Osteoblast (primary cell): ENCODE measurements at regions not wholly inside any gene's neighbourhood (a gene's known extent, or its start where the extent isn't known, plus 50 kb on each side); places are given as distances from the start of the nearest gene placed in this dataset.

Experiments used
- DNase-seq: peaks from one replicate; pipeline ENCODE4 v3.0.0; 2011; ENCODE audit warnings: low spot score, mixed read lengths; ENCODE audit not compliant: insufficient read length; ENCODE audit errors: missing footprints
- H2AFZ ChIP-seq: 2 replicates; pipeline ENCODE4 v1.6.0; 2011; ENCODE audit warnings: mild to moderate bottlenecking, low read length
- H3K27ac ChIP-seq: 2 replicates; pipeline ENCODE4 v1.5.1; 2011; ENCODE audit warnings: mild to moderate bottlenecking, low read depth, low read length, moderate library complexity
- H3K27me3 ChIP-seq: 2 replicates; pipeline ENCODE4 v1.6.0; 2012; ENCODE audit warnings: mild to moderate bottlenecking, control low read depth, inconsistent platforms, low read length, moderate library complexity; ENCODE audit not compliant: insufficient read depth
- H3K36me3 ChIP-seq: 2 replicates; pipeline ENCODE4 v1.5.1; 2011; ENCODE audit warnings: mild to moderate bottlenecking, low read length, control low read depth, moderate library complexity; ENCODE audit not compliant: insufficient read depth
- H3K4me1 ChIP-seq: 2 replicates; pipeline ENCODE4 v1.5.1; 2011; ENCODE audit warnings: mild to moderate bottlenecking, low read length, control low read depth, moderate library complexity; ENCODE audit not compliant: insufficient read depth
- H3K4me2 ChIP-seq: 2 replicates; pipeline ENCODE4 v1.6.0; 2011; ENCODE audit warnings: mild to moderate bottlenecking, low read length; ENCODE audit not compliant: insufficient read depth
- H3K4me3 ChIP-seq: fragments of 200-600 bp; sonication (generic); 3 replicates; pipeline ENCODE4 v1.5.1; 2012; ENCODE audit warnings: mild to moderate bottlenecking, low read length, inconsistent platforms; ENCODE audit not compliant: insufficient read depth
- H3K79me2 ChIP-seq: 2 replicates; pipeline ENCODE4 v1.6.0; 2012; ENCODE audit warnings: mild to moderate bottlenecking, low read length, control low read depth, inconsistent platforms; ENCODE audit not compliant: insufficient read depth
- H3K9me3 ChIP-seq: 2 replicates; pipeline ENCODE4 v1.5.1; 2011; ENCODE audit warnings: low read depth, low read length, control low read depth
- H4K20me1 ChIP-seq: 2 replicates; pipeline ENCODE4 v1.6.0; 2012; ENCODE audit warnings: mild to moderate bottlenecking, low read length, control low read depth; ENCODE audit not compliant: insufficient read depth
- CTCF ChIP-seq: IDR thresholded peaks from 2 replicates; pipeline ENCODE4 v1.5.1; 2011; ENCODE audit warnings: mild to moderate bottlenecking, low read depth, low read length, moderate library complexity; ENCODE audit errors: extremely low read depth

GRCh38 chr14:83287300-83287699 is 1753.6 kb upstream of the SEL1L start:
- peaks cover 2% of the 10 kb centered on the region for H3K9me3 ChIP-seq
- no peak overlapping the region for H3K4me2 ChIP-seq
- H3K27ac ChIP-seq = no peak overlapping the region
- no peak for DNase-seq
- H3K79me2 ChIP-seq = no peaks in the 10 kb centered on the region
- H3K4me3 ChIP-seq = no peak overlapping the region
- no peaks in the 10 kb centered on the region for H4K20me1 ChIP-seq
- H3K36me3 ChIP-seq = no peaks in the 10 kb centered on the region
- H3K4me1 ChIP-seq = no peaks in the 10 kb centered on the region
- no peak for TF ChIP-seq CTCF
- no peak overlapping the region for H2AFZ ChIP-seq
- no peaks in the 10 kb centered on the region for H3K27me3 ChIP-seq

GRCh38 chr14:83289390-83289789 is 1755.7 kb upstream of the SEL1L start:
- Histone ChIP-seq H3K36me3 (no peaks in the 10 kb centered on the region), H3K4me3 (no peak overlapping the region), H3K4me1 (no peaks in the 10 kb centered on the region), H3K27me3 (no peaks in the 10 kb centered on the region), H2AFZ (no peak overlapping the region), H4K20me1 (no peaks in the 10 kb centered on the region), H3K9me3 (peaks cover 2% of the 10 kb centered on the region), H3K27ac (no peak overlapping the region), H3K79me2 (no peaks in the 10 kb centered on the region), H3K4me2 (no peak overlapping the region)
- DNase-seq = no peak
- no peak for TF ChIP-seq CTCF

- Histone ChIP-seq H3K27me3 (no peaks in the 10 kb centered on the region), H3K79me2 (no peaks in the 10 kb centered on the region), H3K9me3 (peaks cover 2% of the 10 kb centered on the region), H3K4me1 (no peaks in the 10 kb centered on the region), H3K4me3 (no peak overlapping the region), H2AFZ (no peak overlapping the region), H3K36me3 (no peaks in the 10 kb centered on the region), H4K20me1 (no peaks in the 10 kb centered on the region), H3K4me2 (no peak overlapping the region), H3K27ac (no peak overlapping the region)
- TF ChIP-seq CTCF = no peak
- no peak for DNase-seq
Measured at GRCh38 chr14:83289896-83290295, 1756.2 kb upstream of the SEL1L start.

GRCh38 chr14:83290447-83290846 is 1756.8 kb upstream of the SEL1L start:
- Histone ChIP-seq H3K27ac (no peak overlapping the region), H2AFZ (no peak overlapping the region), H3K36me3 (no peaks in the 10 kb centered on the region), H3K4me1 (no peaks in the 10 kb centered on the region), H3K4me2 (no peak overlapping the region), H4K20me1 (no peaks in the 10 kb centered on the region), H3K4me3 (no peak overlapping the region), H3K9me3 (peaks cover 2% of the 10 kb centered on the region), H3K79me2 (no peaks in the 10 kb centered on the region), H3K27me3 (no peaks in the 10 kb centered on the region)
- DNase-seq = no peak
- no peak for TF ChIP-seq CTCF
